Prostate gland (tissue), 2 donors: ENCODE measurements at regions not wholly inside any gene's neighbourhood (a gene's known extent, or its start where the extent isn't known, plus 50 kb on each side); places are given as distances from the start of the nearest gene placed in this dataset.

Experiments used
- DNase-seq: peaks from one replicate; pipeline ENCODE4 v3.0.0-alpha.2; 2019; ENCODE audit warnings: low spot score
- H3K27ac ChIP-seq, 2 donors: fragments of 200-600 bp; sonication (generic); 2 replicates each; pipeline ENCODE4 v1.5.1; 2017 to 2019
- H3K27me3 ChIP-seq: fragments of 200-600 bp; sonication (generic); replicated peaks from 2 replicates; pipeline ENCODE4 v1.5.1; 2019; ENCODE audit not compliant: insufficient read depth
- H3K36me3 ChIP-seq, 2 donors: fragments of 200-600 bp; sonication (generic); 1 replicate in 1 of 2; 2 replicates in 1 of 2; pipeline versions ENCODE4 v1.5.1 to v1.8.1; 2017 to 2019
- H3K4me1 ChIP-seq: fragments of 200-600 bp; sonication (generic); replicated peaks from 2 replicates; pipeline ENCODE4 v1.5.1; 2019
- H3K4me3 ChIP-seq, 2 donors: fragments of 200-600 bp; sonication (generic); 2 replicates each; pipeline ENCODE4 v1.5.1; 2017 to 2019
- H3K9me3 ChIP-seq: fragments of 200-600 bp; sonication (generic); 2 replicates; pipeline ENCODE4 v1.5.1; 2017
- CTCF ChIP-seq, 4 experiments: fragments of 200-600 bp in 2 of 4; fragments of 450-650 bp in 2 of 4; sonication (generic) in 2 of 4; IDR thresholded peaks; 1 replicate in 3 of 4; 2 replicates in 1 of 4; pipeline ENCODE4 v1.5.1; 2016 to 2019; ENCODE audit warnings: antibody characterized with exemption in 4 of 4, mild to moderate bottlenecking in 2 of 4, moderate library complexity in 2 of 4
- POLR2A ChIP-seq: fragments of 450-650 bp; IDR thresholded peaks from one replicate; pipeline ENCODE4 v1.6.1; 2016; ENCODE audit warnings: antibody characterized with exemption, mild to moderate bottlenecking
- POLR2AphosphoS5 ChIP-seq: sonication (generic); formaldehyde crosslinking; IDR thresholded peaks from one replicate; pipeline ENCODE4 v1.6.1; 2017; ENCODE audit warnings: antibody characterized with exemption
- WGBS: methylation state at CpG from one replicate; pipeline ENCODE4 v1.1.5; 2018; 5-methylcytosine and 5-hydroxymethylcytosine counted together
- intact Hi-C: fragments of 100-400 bp; cut with DNase I; formaldehyde crosslinking; loops from one replicate; pipeline ENCODE4 v1.14.2; 2022

- Histone ChIP-seq H3K4me3 (no peak overlapping the region), H3K36me3 (no peaks in the 10 kb centered on the region), H3K27me3 (no peaks in the 10 kb centered on the region), H3K4me1 (no peaks in the 10 kb centered on the region), H3K27ac (no peak overlapping the region), H3K9me3 (no peaks in the 10 kb centered on the region)
- no peak for TF ChIP-seq POLR2A
- TF ChIP-seq POLR2AphosphoS5, result peak; percentile 10
- intact Hi-C loops, result no loop called here
- 70% methylated on average over 1 of the region's 1 CpG for WGBS
- DNase-seq, result no peak
Measured at GRCh38 chr5:158431369-158432029, 572.6 kb upstream of the CLINT1 start.

- 96% methylated on average over 2 of the region's 2 CpGs for WGBS
- Histone ChIP-seq H3K27me3 (no peaks in the 10 kb centered on the region), H3K4me1 (no peaks in the 10 kb centered on the region), H3K9me3 (no peaks in the 10 kb centered on the region), H3K36me3 (no peaks in the 10 kb centered on the region), H3K27ac (peak overlapping the region in 1 of 2 donors; percentile 48), H3K4me3 (no peak overlapping the region)
- TF ChIP-seq POLR2A, result no peak
- no peak for TF ChIP-seq POLR2AphosphoS5
- no peak for TF ChIP-seq CTCF (IDR thresholded peaks at IDR 0.05)
- intact Hi-C loops, result no loop called here
- no peak for DNase-seq
Measured at GRCh38 chr5:158430798-158431167, 571.8 kb upstream of the CLINT1 start.

- Histone ChIP-seq H3K27ac (peak overlapping the region in 1 of 2 donors; percentile 48), H3K36me3 (no peaks in the 10 kb centered on the region), H3K9me3 (no peaks in the 10 kb centered on the region), H3K27me3 (no peaks in the 10 kb centered on the region), H3K4me3 (no peak overlapping the region), H3K4me1 (no peaks in the 10 kb centered on the region)
- TF ChIP-seq CTCF (IDR thresholded peaks at IDR 0.05) (no peak), POLR2AphosphoS5 (no peak), POLR2A (no peak)
- WGBS, result 50% methylated on average over 2 of the region's 2 CpGs
- intact Hi-C loops, result no loop called here
- no peak for DNase-seq
Measured at GRCh38 chr5:158430166-158430797, 571.3 kb upstream of the CLINT1 start.

- Histone ChIP-seq H3K9me3 (no peaks in the 10 kb centered on the region), H3K27me3 (no peaks in the 10 kb centered on the region), H3K4me1 (no peaks in the 10 kb centered on the region), H3K27ac (peak overlapping the region in 1 of 2 donors; percentile 48), H3K36me3 (no peaks in the 10 kb centered on the region), H3K4me3 (no peak overlapping the region)
- 12% methylated on average over 4 of the region's 4 CpGs for WGBS
- TF ChIP-seq CTCF (IDR thresholded peaks at IDR 0.05) (no peak), POLR2AphosphoS5 (peak; percentile 61), POLR2A (no peak)
- no peak for DNase-seq
- intact Hi-C loops, result no loop called here
Measured at GRCh38 chr5:158429564-158429963, 570.6 kb upstream of the CLINT1 start.

GRCh38 chr5:158423623-158424200, 564.8 kb upstream of the CLINT1 start:
- intact Hi-C loops, result no loop called here
- H3K9me3 ChIP-seq, result no peaks in the 10 kb centered on the region
- no peak overlapping the region for H3K27ac ChIP-seq
- WGBS, result 33% methylated on average over 2 of the region's 2 CpGs
- no peaks in the 10 kb centered on the region for H3K4me1 ChIP-seq
- no peaks in the 10 kb centered on the region for H3K27me3 ChIP-seq
- no peaks in the 10 kb centered on the region for H3K36me3 ChIP-seq
- no peak overlapping the region for H3K4me3 ChIP-seq
- TF ChIP-seq CTCF (IDR thresholded peaks at IDR 0.05) (no peak), POLR2A (no peak), POLR2AphosphoS5 (no peak)
- no peak for DNase-seq
